Karpas-422 (cell line): ENCODE measurements at regions not wholly inside any gene's neighbourhood (a gene's known extent, or its start where the extent isn't known, plus 50 kb on each side); places are given as distances from the start of the nearest gene placed in this dataset.
A peak's percentile ranks its signal among the peaks of the same experiment; 100 is the strongest.
"Not testable (repeated sequence)": the region's sequence is repeated elsewhere in the genome, so short reads cannot be mapped to it uniquely, and the experiment has no call there.

Experiments
- DNase-seq: peaks from one replicate; pipeline ENCODE4 v3.0.0-alpha.2; 2015
- H2AFZ ChIP-seq: fragments of 200-600 bp; sonication (generic); 2 replicates; pipeline ENCODE4 v1.6.1; 2014; ENCODE audit warnings: antibody characterized with exemption, low read length, mixed read lengths
- H3K27ac ChIP-seq: fragments of 200-600 bp; sonication (generic); 2 replicates; pipeline ENCODE4 v1.5.1; 2014; ENCODE audit warnings: mild to moderate bottlenecking, low read length, moderate library complexity
- H3K27me3 ChIP-seq: fragments of 200-600 bp; sonication (generic); 2 replicates; pipeline ENCODE4 v1.6.1; 2014; ENCODE audit warnings: low read length, mixed read lengths
- H3K36me3 ChIP-seq: fragments of 200-600 bp; sonication (generic); 2 replicates; pipeline ENCODE4 v1.6.1; 2014; ENCODE audit warnings: low read length, mixed read lengths; ENCODE audit not compliant: insufficient read depth
- H3K4me1 ChIP-seq: fragments of 200-600 bp; sonication (generic); 2 replicates; pipeline ENCODE4 v1.6.1; 2014; ENCODE audit warnings: mild to moderate bottlenecking, low read length, mixed read lengths
- H3K4me2 ChIP-seq: fragments of 200-600 bp; sonication (generic); 2 replicates; pipeline ENCODE4 v1.6.1; 2014; ENCODE audit warnings: low read length, low read depth, mild to moderate bottlenecking; ENCODE audit not compliant: poor library complexity, severe bottlenecking
- H3K4me3 ChIP-seq: fragments of 200-600 bp; sonication (generic); 2 replicates; pipeline ENCODE4 v1.5.1; 2014; ENCODE audit warnings: mild to moderate bottlenecking, antibody characterized with exemption, low read length, mixed read lengths
- H3K79me2 ChIP-seq: fragments of 200-600 bp; sonication (generic); 2 replicates; pipeline ENCODE4 v1.6.1; 2014; ENCODE audit warnings: mild to moderate bottlenecking, low read length, mixed read lengths
- H3K9ac ChIP-seq: fragments of 200-600 bp; sonication (generic); 2 replicates; pipeline ENCODE4 v1.6.0; 2014; ENCODE audit warnings: low read length
- H3K9me2 ChIP-seq: fragments of 200-600 bp; sonication (generic), shearing (Covaris generic); replicated peaks from 2 replicates; pipeline ENCODE4 v1.6.0; 2014; ENCODE audit warnings: mild to moderate bottlenecking, low read length, moderate library complexity; ENCODE audit not compliant: insufficient read depth
- H3K9me3 ChIP-seq: fragments of 300-700, 200-600 bp; sonication (generic); 2 replicates; pipeline ENCODE4 v1.6.1; 2014; ENCODE audit warnings: low read length, mixed read lengths
- H4K20me1 ChIP-seq: fragments of 200-600 bp; sonication (generic); 2 replicates; pipeline ENCODE4 v1.6.1; 2014; ENCODE audit warnings: mild to moderate bottlenecking, antibody characterized with exemption, low read length, low read depth; ENCODE audit not compliant: insufficient read depth

DNA sequence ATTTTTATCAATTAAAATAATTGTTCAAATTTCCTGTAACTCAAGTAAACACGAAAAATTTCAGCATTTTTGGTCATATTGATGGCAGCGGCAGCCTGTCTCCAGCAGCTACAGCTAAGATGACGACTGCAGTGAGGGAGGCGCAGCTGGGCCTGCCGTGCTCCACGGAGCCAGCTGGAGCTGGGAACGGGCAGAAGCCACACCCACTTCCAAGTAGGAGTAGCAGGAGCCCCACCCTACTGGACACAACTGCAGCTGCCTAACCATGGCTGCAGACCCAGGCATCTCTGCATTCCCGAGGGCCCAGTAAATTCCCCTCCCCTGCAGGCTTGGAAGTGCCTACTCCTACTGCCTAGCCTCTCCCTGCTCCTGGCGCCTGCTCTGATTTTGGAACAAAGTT is 2031.7 kb downstream of the EFNA5 start:
- Histone ChIP-seq H4K20me1 (no peaks in the 10 kb centered on the region), H3K9me2 (no peaks in the 10 kb centered on the region), H2AFZ (no peak overlapping the region), H3K4me3 (no peak overlapping the region), H3K9ac (no peak overlapping the region), H3K79me2 (no peaks in the 10 kb centered on the region), H3K4me1 (no peaks in the 10 kb centered on the region), H3K36me3 (no peaks in the 10 kb centered on the region), H3K27ac (no peak overlapping the region), H3K9me3 (peaks cover 16% of the 10 kb centered on the region), H3K4me2 (no peak overlapping the region), H3K27me3 (no peaks in the 10 kb centered on the region)
- no peak for DNase-seq

GRCh38 chr5:105638437-105638836 is 2032.3 kb downstream of the EFNA5 start:
- Histone ChIP-seq H3K27me3 (no peaks in the 10 kb centered on the region), H3K4me2 (no peak overlapping the region), H3K79me2 (no peaks in the 10 kb centered on the region), H3K9ac (no peak overlapping the region), H3K4me3 (no peak overlapping the region), H4K20me1 (no peaks in the 10 kb centered on the region), H3K9me2 (no peaks in the 10 kb centered on the region), H3K9me3 (peaks cover 13% of the 10 kb centered on the region), H3K4me1 (no peaks in the 10 kb centered on the region), H3K27ac (no peak overlapping the region), H2AFZ (no peak overlapping the region), H3K36me3 (no peaks in the 10 kb centered on the region)
- DNase-seq = no peak

DNA sequence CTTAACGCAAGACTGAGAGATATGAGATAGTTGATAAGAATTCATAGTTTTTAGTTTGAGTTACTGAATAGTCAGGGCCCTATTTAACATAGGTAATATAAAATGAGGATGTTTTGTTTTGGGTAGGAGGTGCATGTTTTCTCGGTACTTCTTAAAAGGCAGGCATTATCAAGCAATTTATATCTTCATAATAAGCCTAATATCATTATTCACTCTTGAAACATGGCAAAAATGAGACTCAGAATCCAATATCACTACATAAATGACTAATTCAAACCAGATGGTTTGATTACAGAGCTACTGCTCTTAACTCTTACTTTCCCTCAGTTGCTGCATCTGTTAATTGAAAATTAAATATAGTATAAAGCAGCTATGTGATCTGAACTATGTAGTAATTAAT is 2038.7 kb downstream of the EFNA5 start:
- Histone ChIP-seq H3K79me2 (no peaks in the 10 kb centered on the region), H3K4me2 (no peak overlapping the region), H3K4me3 (no peak overlapping the region), H3K4me1 (no peaks in the 10 kb centered on the region), H3K27ac (no peak overlapping the region), H3K9ac (no peak overlapping the region), H3K9me2 (no peaks in the 10 kb centered on the region), H3K27me3 (no peaks in the 10 kb centered on the region), H4K20me1 (no peaks in the 10 kb centered on the region), H3K9me3 (peaks cover 28% of the 10 kb centered on the region), H3K36me3 (no peaks in the 10 kb centered on the region), H2AFZ (no peak overlapping the region)
- no peak for DNase-seq

DNA sequence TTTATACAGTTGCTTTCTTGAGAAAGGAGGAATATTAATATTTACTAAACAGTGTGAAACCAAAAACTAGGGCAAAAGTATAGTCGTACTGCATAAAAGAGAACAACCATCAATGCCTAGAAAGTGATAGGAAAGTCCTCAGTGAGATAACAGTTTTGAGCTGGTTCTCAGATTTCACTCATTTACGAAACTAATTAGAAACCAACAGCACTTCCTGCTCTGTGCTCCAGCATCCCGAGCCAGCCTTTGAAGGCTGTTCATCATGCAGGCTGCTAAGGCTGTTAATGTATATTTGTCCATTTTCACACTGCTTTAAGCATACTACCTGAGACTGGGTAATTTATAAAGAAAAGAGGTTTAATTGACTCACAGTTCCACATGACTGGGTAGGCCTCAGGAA is 2039.9 kb downstream of the EFNA5 start:
- H3K4me2 ChIP-seq = no peak overlapping the region
- H3K9ac ChIP-seq = no peak overlapping the region
- no peak overlapping the region for H3K4me3 ChIP-seq
- H3K9me3 ChIP-seq = peaks cover 26% of the 10 kb centered on the region
- no peaks in the 10 kb centered on the region for H3K4me1 ChIP-seq
- H3K27me3 ChIP-seq = no peaks in the 10 kb centered on the region
- no peak overlapping the region for H2AFZ ChIP-seq
- H4K20me1 ChIP-seq = no peaks in the 10 kb centered on the region
- H3K27ac ChIP-seq = no peak overlapping the region
- H3K79me2 ChIP-seq = no peaks in the 10 kb centered on the region
- DNase-seq = no peak
- H3K36me3 ChIP-seq = no peaks in the 10 kb centered on the region
- H3K9me2 ChIP-seq = no peaks in the 10 kb centered on the region

DNA sequence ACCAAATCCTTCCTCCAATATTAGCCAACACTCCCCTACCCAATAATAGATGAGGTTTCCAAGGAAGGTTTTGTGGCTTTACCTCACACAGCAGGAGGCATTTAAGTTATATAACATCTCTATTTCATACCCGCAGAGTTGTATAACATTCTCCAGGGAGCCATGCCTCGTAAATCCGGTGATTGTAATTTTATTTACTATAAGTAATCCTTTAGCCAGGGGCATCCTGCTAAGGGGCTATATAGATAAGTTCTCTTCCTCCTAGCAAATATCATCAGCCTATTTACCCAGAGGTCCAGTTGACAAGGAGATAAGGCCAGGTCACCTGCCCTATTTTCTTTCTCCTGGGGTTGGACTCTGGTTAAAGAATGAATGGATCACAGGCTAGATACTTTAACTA is 2051.0 kb downstream of the EFNA5 start:
- no peaks in the 10 kb centered on the region for H4K20me1 ChIP-seq
- no peaks in the 10 kb centered on the region for H3K36me3 ChIP-seq
- no peaks in the 10 kb centered on the region for H3K4me1 ChIP-seq
- H2AFZ ChIP-seq = no peak overlapping the region
- no peak overlapping the region for H3K4me2 ChIP-seq
- H3K79me2 ChIP-seq = no peaks in the 10 kb centered on the region
- DNase-seq = no peak
- H3K9ac ChIP-seq = no peak overlapping the region
- H3K9me3 ChIP-seq = peaks cover 36% of the 10 kb centered on the region
- H3K4me3 ChIP-seq = no peak overlapping the region
- no peaks in the 10 kb centered on the region for H3K27me3 ChIP-seq
- no peaks in the 10 kb centered on the region for H3K9me2 ChIP-seq
- no peak overlapping the region for H3K27ac ChIP-seq

DNA sequence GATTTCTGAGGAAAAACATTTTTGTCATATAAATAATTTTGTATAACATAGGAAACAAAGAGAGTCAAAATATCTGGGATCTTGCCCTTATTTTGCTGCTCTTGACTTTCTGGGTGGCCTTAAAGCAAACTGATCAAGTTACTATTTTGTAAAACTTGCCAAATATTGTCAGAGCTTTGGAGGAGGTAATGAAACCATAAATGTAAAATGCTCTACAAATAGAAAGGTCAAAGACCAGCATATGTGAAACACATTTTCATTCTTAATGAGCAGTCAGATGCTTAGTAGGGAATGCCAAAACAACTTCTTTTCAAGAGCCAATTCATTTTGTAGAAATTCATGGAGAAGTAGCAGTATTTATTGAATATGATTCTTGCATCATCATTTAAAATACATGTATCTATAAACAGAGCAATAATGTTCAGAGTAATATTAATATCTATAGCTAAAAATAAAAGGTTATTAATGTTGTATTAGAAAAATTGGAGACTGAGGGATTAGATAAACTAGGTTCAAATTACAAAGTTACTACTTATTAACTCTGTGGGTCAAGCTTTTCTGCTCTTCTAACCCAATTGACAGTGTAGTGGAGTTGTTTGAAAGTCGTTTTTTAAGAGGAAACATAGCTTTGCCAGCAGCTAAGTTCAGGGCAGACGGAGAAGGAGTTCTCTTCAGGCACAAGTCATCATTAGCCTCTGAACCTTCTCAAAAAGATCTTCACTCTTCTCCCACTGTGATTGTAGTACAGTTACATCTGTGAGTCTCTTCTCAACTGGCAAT is 2053.1 kb downstream of the EFNA5 start:
- no peak overlapping the region for H2AFZ ChIP-seq
- H3K36me3 ChIP-seq = no peaks in the 10 kb centered on the region
- DNase-seq = no peak
- H3K9me3 ChIP-seq = peaks cover 35% of the 10 kb centered on the region
- no peaks in the 10 kb centered on the region for H3K9me2 ChIP-seq
- no peaks in the 10 kb centered on the region for H4K20me1 ChIP-seq
- no peak overlapping the region for H3K27ac ChIP-seq
- H3K9ac ChIP-seq = no peak overlapping the region
- no peaks in the 10 kb centered on the region for H3K27me3 ChIP-seq
- no peak overlapping the region for H3K4me3 ChIP-seq
- no peaks in the 10 kb centered on the region for H3K79me2 ChIP-seq
- no peaks in the 10 kb centered on the region for H3K4me1 ChIP-seq
- H3K4me2 ChIP-seq = no peak overlapping the region

DNA sequence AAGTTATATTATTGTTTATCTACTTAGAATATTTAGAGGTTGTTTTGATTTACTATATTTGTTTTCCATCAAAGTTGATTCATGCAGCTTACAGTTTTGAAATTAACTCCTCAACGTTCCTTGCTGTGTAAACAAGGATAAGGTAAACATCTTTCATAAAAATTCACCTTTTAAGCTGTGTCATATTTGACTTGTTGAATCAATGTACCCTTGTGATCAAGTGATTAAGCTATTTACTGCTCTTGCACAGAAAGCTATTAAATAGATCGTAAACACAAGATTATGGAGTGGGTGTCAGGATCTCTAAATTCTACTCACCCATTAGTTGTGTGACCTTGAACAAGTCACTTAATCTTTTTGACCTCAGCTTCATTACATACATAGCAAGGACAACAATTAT is 2054.0 kb upstream of the NUDT12 start:
- Histone ChIP-seq H3K4me2 (no peak overlapping the region), H2AFZ (no peak overlapping the region)

DNA sequence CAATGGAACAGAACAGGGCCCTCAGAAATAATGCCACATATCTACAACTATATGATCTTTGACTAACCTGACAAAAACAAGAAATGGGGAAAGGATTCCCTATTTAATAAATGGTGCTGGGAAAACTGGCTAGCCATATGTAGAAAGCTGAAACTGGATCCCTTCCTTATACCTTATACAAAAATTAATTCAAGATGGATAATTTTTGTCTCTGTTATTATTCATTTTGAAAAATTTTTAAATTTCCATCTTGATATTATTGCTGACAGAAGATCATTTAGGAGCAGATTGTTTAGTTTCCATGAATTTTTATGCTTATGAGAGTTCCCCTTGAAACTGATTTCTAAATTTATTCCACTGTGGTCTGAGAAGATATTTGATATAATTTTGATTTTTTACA is 2039.8 kb upstream of the NUDT12 start:
- H3K4me3 ChIP-seq, H2AFZ ChIP-seq, H3K9ac ChIP-seq, H3K27ac ChIP-seq, H3K4me1 ChIP-seq, H3K79me2 ChIP-seq, H4K20me1 ChIP-seq, H3K9me2 ChIP-seq, H3K27me3 ChIP-seq, H3K4me2 ChIP-seq, H3K36me3 ChIP-seq: not testable (repeated sequence)
- peaks cover 27% of the 10 kb centered on the region for H3K9me3 ChIP-seq
- DNase-seq = peak; percentile 47

More for the DNA sequence above, 2054.0 kb upstream of the NUDT12 start:
- Histone ChIP-seq H3K9me3 (peaks cover 25% of the 10 kb centered on the region), H3K79me2 (no peaks in the 10 kb centered on the region), H3K9me2 (no peaks in the 10 kb centered on the region), H3K9ac (no peak overlapping the region), H3K4me1 (no peaks in the 10 kb centered on the region), H3K36me3 (no peaks in the 10 kb centered on the region), H3K27me3 (no peaks in the 10 kb centered on the region), H3K4me3 (no peak overlapping the region), H3K27ac (no peak overlapping the region), H4K20me1 (no peaks in the 10 kb centered on the region)
- no peak for DNase-seq
